GM12878 (cell line): ENCODE measurements at regions not wholly inside any gene's neighbourhood (a gene's known extent, or its start where the extent isn't known, plus 50 kb on each side); places are given as distances from the start of the nearest gene placed in this dataset.

Source experiments
- ATAC-seq: fragments of 200-7000 bp; cut with Tn5 transposase; 3 replicates; pipeline ENCODE4 v1.9.1; 2020; ENCODE audit warnings: mild to moderate bottlenecking, moderate library complexity
- BruUV-seq: library from RNA; stranded (reverse); fragments of 400-500 nt; replicated peaks from 2 replicates; lab custom pipeline; 2021; lab: Mats Ljungman, UMichigan
- CTCF ChIA-PET: fragments of 300-600 bp; sonication (Branson Sonifier 250); formaldehyde crosslinking; extraction: SDS; loops from one replicate; lab custom pipeline; 2021; ENCODE audit warnings: inconsistent platforms; lab: Yijun Ruan, JAX
- POLR2A ChIA-PET: fragments of 350-600 bp; formaldehyde crosslinking; extraction: SDS; loops from one replicate; lab custom pipeline; 2021; ENCODE audit warnings: inconsistent platforms; lab: Charles Lee
- RAD21 ChIA-PET: fragments of 300-600 bp; sonication (Branson Sonifier 250); formaldehyde crosslinking; loops from one replicate; lab custom pipeline; 2023; ENCODE audit warnings: antibody characterized with exemption; ENCODE audit not compliant: unreplicated experiment; lab: Charles Lee
- SMC1A ChIA-PET: fragments of 300-600 bp; sonication (Branson Sonifier 250); formaldehyde crosslinking; loops from one replicate; lab custom pipeline; 2023; ENCODE audit not compliant: unreplicated experiment, uncharacterized antibody; lab: Charles Lee
- DNase-seq: peaks from one replicate; pipeline ENCODE4 v3.0.0-alpha.2; 2011; ENCODE audit warnings: low read depth, low spot score
- FAIRE-seq: peaks from 3 replicates; lab custom pipeline; 2011; peaks lifted over from hg19 to GRCh38; lab: Jason Lieb, UNC
- H2AFZ ChIP-seq: 2 replicates; pipeline ENCODE4 v1.6.0; 2011; ENCODE audit warnings: low read depth, low read length, control low read depth; ENCODE audit not compliant: control insufficient read depth
- H3K27ac ChIP-seq: 2 replicates; pipeline ENCODE4 v1.5.1; 2011; ENCODE audit warnings: control low read depth; ENCODE audit not compliant: control insufficient read depth, insufficient read depth
- H3K27me3 ChIP-seq, 2 experiments: replicated peaks in 1 of 2; 2 replicates each; pipeline versions ENCODE4 v1.6.0 to v1.6.1; 2011; ENCODE audit warnings: low read length in 1 of 2; ENCODE audit not compliant: control insufficient read depth in 2 of 2, insufficient read depth in 2 of 2
- H3K36me3 ChIP-seq, 2 experiments: 2 replicates each; pipeline ENCODE4 v1.5.1; 2011; ENCODE audit warnings: low read length in 1 of 2; ENCODE audit not compliant: control insufficient read depth in 2 of 2, insufficient read depth in 2 of 2
- H3K4me1 ChIP-seq: 2 replicates; pipeline ENCODE4 v1.6.1; 2011; ENCODE audit warnings: mild to moderate bottlenecking, low read length, moderate library complexity, mixed read lengths; ENCODE audit not compliant: control insufficient read depth, insufficient read depth
- H3K4me2 ChIP-seq: 2 replicates; pipeline ENCODE4 v1.6.0; 2011; ENCODE audit warnings: control low read depth; ENCODE audit not compliant: control insufficient read depth, insufficient read depth
- H3K4me3 ChIP-seq: fragments of 200-600 bp; sonication (generic); 2 replicates; pipeline ENCODE4 v1.5.1; 2016
- H3K79me2 ChIP-seq: 2 replicates; pipeline ENCODE4 v1.6.0; 2011; ENCODE audit warnings: low read length; ENCODE audit not compliant: control insufficient read depth, insufficient read depth
- H3K9ac ChIP-seq: 2 replicates; pipeline ENCODE4 v1.8.0; 2011; ENCODE audit warnings: low read length, control low read depth, mixed read lengths; ENCODE audit not compliant: control insufficient read depth, insufficient read depth
- H3K9me3 ChIP-seq: replicated peaks from 3 replicates; pipeline ENCODE4 v1.5.1; 2011; ENCODE audit warnings: mild to moderate bottlenecking, low read length; ENCODE audit not compliant: control insufficient read depth, insufficient read depth
- H4K20me1 ChIP-seq: 2 replicates; pipeline ENCODE4 v1.6.0; 2011; ENCODE audit not compliant: control insufficient read depth, insufficient read depth
- CEBPZ ChIP-seq: fragments of 150-350 bp; IDR thresholded peaks from 2 replicates; pipeline ENCODE4 v1.6.1; 2016; ENCODE audit warnings: low read depth, low read length
- ELK1 ChIP-seq: IDR thresholded peaks from 2 replicates; pipeline ENCODE4 v1.6.1; 2012; ENCODE audit warnings: low read depth, low read length, improper control_type of control experiment
- KAT2A ChIP-seq: conservative IDR thresholded peaks from 2 replicates; pipeline ENCODE4 v1.6.1; 2011; ENCODE audit warnings: low read depth, low read length; ENCODE audit not compliant: control insufficient read depth
- KDM1A ChIP-seq: fragments of 200-600 bp; sonication (generic); IDR thresholded peaks from 2 replicates; pipeline ENCODE4 v1.6.1; 2016; ENCODE audit warnings: borderline replicate concordance
- MEF2B ChIP-seq: fragments of 450-650 bp; IDR thresholded peaks from 2 replicates; pipeline ENCODE4 v1.6.1; 2018; ENCODE audit warnings: mild to moderate bottlenecking, moderate library complexity; ENCODE audit not compliant: partially characterized antibody, poor library complexity, severe bottlenecking
- MTA3 ChIP-seq: IDR thresholded peaks from 2 replicates; pipeline ENCODE4 v1.6.1; 2012; ENCODE audit warnings: low read length, inconsistent platforms, borderline replicate concordance
- NFIC ChIP-seq: IDR thresholded peaks from 2 replicates; pipeline ENCODE4 v1.6.1; 2012; ENCODE audit warnings: low read depth, mild to moderate bottlenecking, inconsistent platforms, low read length, moderate library complexity
- PBX3 ChIP-seq: IDR thresholded peaks from 2 replicates; pipeline ENCODE4 v1.6.1; 2011; ENCODE audit warnings: mild to moderate bottlenecking, low read depth, low read length, moderate library complexity; ENCODE audit not compliant: insufficient replicate concordance
- SPI1 ChIP-seq: IDR thresholded peaks from 2 replicates; pipeline ENCODE4 v1.6.1; 2011; ENCODE audit warnings: low read depth, mild to moderate bottlenecking, low read length, moderate library complexity, borderline replicate concordance; ENCODE audit not compliant: insufficient read depth
- SUPT20H ChIP-seq: IDR thresholded peaks from 2 replicates; pipeline ENCODE4 v1.6.1; 2011; ENCODE audit warnings: low read depth, mild to moderate bottlenecking, low read length, moderate library complexity, borderline replicate concordance; ENCODE audit not compliant: control insufficient read depth
- TCF3 ChIP-seq: IDR thresholded peaks from 2 replicates; pipeline ENCODE4 v1.6.1; 2012; ENCODE audit warnings: low read depth, mild to moderate bottlenecking, low read length, borderline replicate concordance; ENCODE audit not compliant: insufficient read depth
- TCF7 ChIP-seq: IDR thresholded peaks from 2 replicates; pipeline ENCODE4 v1.6.1; 2014; ENCODE audit warnings: antibody characterized with exemption, borderline replicate concordance
- USF1 ChIP-seq: IDR thresholded peaks from 2 replicates; pipeline ENCODE4 v1.6.1; 2011; ENCODE audit warnings: borderline replicate concordance, low read depth, mild to moderate bottlenecking, moderate library complexity, mixed read lengths, low read length; ENCODE audit not compliant: insufficient read depth; ENCODE audit errors: extremely low read length
- ZNF622 ChIP-seq: fragments of 450-650 bp; IDR thresholded peaks from 2 replicates; pipeline ENCODE4 v1.6.1; 2017; ENCODE audit warnings: mild to moderate bottlenecking, inconsistent platforms
- ZSCAN29 ChIP-seq: fragments of 450-650 bp; IDR thresholded peaks from 2 replicates; pipeline ENCODE4 v1.6.1; 2017; ENCODE audit warnings: mild to moderate bottlenecking, moderate library complexity
- ZZZ3 ChIP-seq: IDR thresholded peaks from 2 replicates; pipeline ENCODE4 v1.6.1; 2011; ENCODE audit warnings: low read depth; ENCODE audit not compliant: control insufficient read depth, insufficient read length
- whole genome bisulfite sequencing: methylation state at CpG from one replicate; pipeline ENCODE4 v1.1.6; 2016; ENCODE audit warnings: low lambda C conversion rate; ENCODE audit not compliant: insufficient replicate concordance, insufficient coverage; ENCODE audit errors: missing lambda C conversion rate; 5-methylcytosine and 5-hydroxymethylcytosine counted together
- in situ Hi-C: fragments of 300-500 bp; cut with MboI; formaldehyde crosslinking; loops from 9 replicates; pipeline ENCODE4 v1.14.3; 2018; ENCODE audit warnings: mixed read lengths
- intact Hi-C: fragments of 100-400 bp; cut with micrococcal nuclease; formaldehyde crosslinking; loops from one replicate; pipeline ENCODE4 v1.14.2; 2022; ENCODE audit not compliant: unreplicated experiment

GRCh38 chr13:44744880-44745633, 168.9 kb upstream of the TSC22D1 start (continued):
- TF ChIP-seq PBX3 (no peak), KDM1A (no peak), ELK1 (no peak), KAT2A (no peak), TCF7 (no peak), MEF2B (no peak)

- ATAC-seq = no peak
- POLR2A ChIA-PET = no interaction called here
- Histone ChIP-seq H3K27ac (no peak overlapping the region), H2AFZ (no peak overlapping the region), H3K36me3 (no peaks in the 10 kb centered on the region), H3K9me3 (no peaks in the 10 kb centered on the region; the same call in 2 of the 3 replicates), H3K4me3 (no peak overlapping the region), H3K27me3 (no peaks in the 10 kb centered on the region; a peak in 2 of 4 replicates), H3K9ac (no peak overlapping the region), H3K4me2 (no peak overlapping the region), H3K4me1 (no peaks in the 10 kb centered on the region), H3K79me2 (no peaks in the 10 kb centered on the region), H4K20me1 (no peaks in the 10 kb centered on the region)
- SMC1A ChIA-PET = no interaction called here
- intact Hi-C loops (no loop called here), in situ Hi-C loops (no loop called here)
- RAD21 ChIA-PET = no interaction called here
- no peak for DNase-seq
- 68% methylated on average over 7 of the region's 7 CpGs for WGBS
- no TSS peak for BruUV-seq
- CTCF ChIA-PET = no interaction called here
- no peak for FAIRE-seq
- TF ChIP-seq ZZZ3 = no peak
- TF ChIP-seq MTA3 = no peak
- no peak for TF ChIP-seq SUPT20H
- no peak for TF ChIP-seq ZNF622
- no peak for TF ChIP-seq ZSCAN29
- no peak for TF ChIP-seq CEBPZ
- no peak for TF ChIP-seq TCF3
- no peak for TF ChIP-seq NFIC
- no peak for TF ChIP-seq SPI1
- no peak for TF ChIP-seq TCF7
- TF ChIP-seq USF1 = no peak
These were observed 163.4 kb upstream of the TSC22D1 start for GRCh38 chr13:44739539-44739938.
